C1 segment of cervical spinal cord (tissue), 14 donors: ENCODE measurements at regions not wholly inside any gene's neighbourhood (a gene's known extent, or its start where the extent isn't known, plus 50 kb on each side); places are given as distances from the start of the nearest gene placed in this dataset.
"Not testable (repeated sequence)": the region's sequence is repeated elsewhere in the genome, so short reads cannot be mapped to it uniquely, and the experiment has no call there.

Experiments
- DNase-seq, 14 donors: peaks; one replicate each; lab custom pipeline; 2025; lab: John Stamatoyannopoulos, UW

DNA sequence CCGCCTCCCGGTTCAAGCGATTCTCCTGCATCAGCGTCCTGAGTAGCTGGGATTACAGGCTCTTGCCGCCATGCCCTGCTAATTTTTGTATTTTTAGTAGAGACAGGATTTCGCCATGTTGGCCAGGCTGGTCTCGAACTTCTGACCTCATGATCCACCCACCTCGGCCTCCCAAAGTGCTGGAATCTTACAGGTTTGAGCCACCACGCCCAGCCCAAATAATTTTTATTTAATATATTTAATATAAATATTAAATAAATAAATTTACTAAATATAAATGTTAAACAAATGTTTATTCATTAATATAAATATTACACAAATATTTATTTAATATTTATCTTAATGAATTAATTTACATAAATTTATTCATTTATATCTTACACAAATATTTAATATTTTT is 120.2 kb downstream of the SHOX start:
- DNase-seq: no peak

DNA sequence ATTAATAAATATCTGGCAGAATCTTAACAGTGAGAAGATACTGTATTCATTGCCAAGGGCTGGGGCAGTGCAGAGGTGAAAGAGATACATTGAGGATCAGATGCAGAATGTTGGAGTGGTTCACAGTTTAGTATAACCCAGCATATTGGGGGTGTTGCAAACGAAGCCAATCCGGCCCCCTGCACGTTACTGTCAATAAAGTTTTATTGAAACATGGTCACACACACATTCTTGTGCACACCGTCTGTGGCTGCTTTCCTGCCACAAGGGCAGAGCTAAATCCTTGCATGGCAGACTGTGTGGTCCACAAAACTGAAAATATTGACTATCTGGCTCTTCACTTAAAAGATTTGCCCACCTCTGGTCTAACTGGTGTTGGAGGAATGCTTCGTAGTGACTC is 119.7 kb downstream of the SHOX start:
- no peak for DNase-seq

DNA sequence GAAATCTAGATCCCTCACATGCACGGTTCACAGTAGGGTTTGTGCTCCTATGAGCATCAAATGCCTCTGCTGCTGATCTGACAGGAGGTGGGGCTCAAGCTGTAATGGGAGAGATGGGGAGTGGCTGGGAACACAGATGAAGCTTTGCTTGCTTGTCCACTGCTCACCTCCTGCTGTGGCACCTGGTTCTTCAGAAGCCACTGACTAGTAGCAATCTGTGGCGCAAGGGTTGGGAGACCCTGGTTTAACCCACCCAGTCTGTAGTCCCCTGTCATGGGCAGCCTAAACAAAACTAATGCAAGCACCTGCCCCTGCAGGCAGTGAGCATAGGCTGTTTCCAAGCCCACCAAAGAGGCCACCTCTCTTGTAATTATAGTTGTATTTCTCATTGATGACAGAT is 116.6 kb downstream of the SHOX start:
- DNase-seq: no peak

DNA sequence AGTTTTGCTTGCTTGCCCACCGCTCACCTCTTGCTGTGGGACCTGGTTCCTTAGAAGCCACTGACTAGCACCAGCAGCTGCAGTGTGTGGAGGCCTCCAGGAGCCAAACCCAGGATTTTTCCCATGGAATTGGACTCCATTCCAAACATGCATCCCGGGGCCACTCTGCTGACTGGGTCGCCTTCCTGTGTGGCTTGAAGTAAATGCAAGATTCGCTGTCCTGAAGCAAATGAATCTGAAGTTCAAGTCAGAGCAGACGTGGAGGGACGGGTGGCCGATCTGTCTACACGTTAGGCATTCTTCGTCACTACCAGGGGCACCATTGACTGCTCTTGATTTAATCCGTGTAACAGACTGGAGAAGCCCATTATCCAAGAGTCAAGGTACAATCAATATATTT is 109.0 kb downstream of the SHOX start:
- DNase-seq: no peak

DNA sequence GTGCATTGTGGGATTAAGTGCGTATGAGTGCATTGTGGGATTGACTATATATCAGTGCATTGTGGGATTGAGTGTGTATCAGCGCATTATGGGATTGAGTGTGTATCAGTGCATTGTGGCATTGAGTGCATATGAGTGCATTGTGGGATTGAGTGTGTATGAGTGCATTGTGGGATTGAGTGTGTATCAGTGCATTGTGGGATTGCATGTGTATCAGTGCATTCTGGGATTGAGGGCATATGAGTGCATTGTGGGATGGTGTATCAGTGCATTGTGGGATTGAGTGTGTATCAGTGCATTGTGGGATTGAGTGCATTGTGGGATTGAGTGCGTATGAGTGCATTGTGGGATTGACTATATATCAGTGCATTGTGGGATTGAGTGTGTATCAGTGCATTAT is 106.4 kb downstream of the SHOX start:
- not testable (repeated sequence) for DNase-seq

DNA sequence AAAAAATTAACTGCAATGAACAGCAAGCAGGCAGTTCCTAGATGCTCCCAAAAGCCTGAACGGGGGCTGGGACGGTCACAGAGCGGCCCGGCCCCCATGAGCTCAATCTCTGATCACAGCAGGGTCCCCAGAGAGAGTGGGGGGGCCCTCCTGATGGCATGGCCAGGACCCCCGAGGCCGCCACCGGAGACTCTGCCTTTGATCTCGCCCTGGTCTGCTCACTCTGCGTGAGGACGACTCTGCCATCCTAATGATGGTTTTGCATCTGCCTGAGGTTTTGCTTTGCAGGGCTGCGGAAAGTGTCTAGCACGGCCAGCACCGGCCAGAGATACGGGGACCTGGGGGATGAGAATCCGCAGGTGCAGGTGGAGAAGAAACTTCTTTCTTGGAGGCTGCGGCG is 103.8 kb downstream of the SHOX start:
- DNase-seq: no peak

DNA sequence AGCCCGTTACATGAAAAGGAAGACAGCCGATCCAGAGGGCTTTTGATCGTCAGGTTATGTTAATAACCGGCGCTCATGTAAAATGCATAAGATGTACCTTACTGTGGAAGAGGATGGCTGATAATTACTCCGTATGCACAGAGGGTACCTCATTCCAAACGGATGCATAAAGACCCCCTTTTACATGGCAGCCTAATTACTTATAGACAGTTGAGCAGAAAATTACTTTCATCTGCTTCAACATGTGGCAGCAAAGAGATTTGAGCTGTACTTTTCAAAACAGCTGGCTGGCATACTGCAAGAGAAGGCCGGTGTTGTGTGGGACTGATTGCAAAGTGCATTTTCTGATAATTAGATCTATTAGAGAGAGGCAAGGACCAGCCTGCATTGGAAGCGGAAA is 103.4 kb downstream of the SHOX start:
- DNase-seq: no peak

DNA sequence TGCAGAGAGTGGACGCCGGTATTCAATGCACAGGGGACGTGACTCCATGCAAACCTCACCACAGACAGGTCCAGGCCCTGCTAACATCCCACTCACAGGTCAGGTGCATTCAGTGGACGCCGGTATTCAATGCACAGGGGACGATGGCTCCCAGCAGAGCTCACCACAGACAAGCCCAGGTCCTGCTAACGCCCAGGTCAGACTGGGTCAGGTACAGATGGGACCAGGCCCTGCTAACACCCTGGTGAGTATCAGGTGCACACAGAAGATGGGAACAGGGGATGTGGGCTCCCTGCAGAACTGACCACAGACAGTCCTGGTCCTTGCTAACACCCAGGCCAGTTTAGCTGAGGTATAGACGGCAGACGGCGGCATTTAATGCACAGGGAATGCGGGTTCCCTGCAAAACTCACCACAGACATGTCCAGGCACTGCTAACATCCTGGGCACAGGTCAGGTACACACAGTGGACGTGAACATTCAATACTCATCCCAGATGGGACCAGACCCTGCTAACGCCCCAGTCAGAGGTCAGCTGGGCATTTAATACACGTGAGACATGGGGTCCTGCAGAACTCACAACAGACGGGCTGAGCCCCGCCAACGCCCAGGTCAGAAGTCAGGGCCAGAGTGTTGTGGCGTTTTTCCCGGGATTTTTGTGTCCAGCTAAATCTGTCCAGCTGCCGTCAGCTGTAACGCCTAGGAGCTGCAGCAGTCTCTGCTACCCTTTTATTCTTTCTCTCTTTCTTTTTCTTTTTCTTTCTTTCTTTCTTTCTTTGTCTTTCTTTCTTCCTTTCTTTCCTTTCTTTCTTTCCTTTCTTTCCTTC is 99.2 kb downstream of the SHOX start:
- DNase-seq: no peak

DNA sequence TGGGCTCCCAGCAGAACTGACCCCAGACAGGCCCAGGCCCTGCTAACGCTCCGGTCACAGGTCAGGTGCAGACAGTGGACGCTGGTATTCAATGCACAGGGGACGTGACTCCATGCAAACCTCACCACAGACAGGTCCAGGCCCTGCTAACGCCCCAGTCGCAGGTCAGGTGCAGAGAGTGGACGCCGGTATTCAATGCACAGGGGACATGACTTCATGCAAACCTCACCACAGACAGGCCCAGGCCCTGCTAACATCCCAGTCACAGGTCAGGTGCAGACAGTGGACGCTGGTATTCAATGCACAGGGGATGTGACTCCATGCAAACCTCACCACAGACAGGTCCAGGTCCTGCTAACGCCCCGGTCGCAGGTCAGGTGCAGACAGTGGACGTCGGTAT is 98.5 kb downstream of the SHOX start:
- not testable (repeated sequence) for DNase-seq

DNA sequence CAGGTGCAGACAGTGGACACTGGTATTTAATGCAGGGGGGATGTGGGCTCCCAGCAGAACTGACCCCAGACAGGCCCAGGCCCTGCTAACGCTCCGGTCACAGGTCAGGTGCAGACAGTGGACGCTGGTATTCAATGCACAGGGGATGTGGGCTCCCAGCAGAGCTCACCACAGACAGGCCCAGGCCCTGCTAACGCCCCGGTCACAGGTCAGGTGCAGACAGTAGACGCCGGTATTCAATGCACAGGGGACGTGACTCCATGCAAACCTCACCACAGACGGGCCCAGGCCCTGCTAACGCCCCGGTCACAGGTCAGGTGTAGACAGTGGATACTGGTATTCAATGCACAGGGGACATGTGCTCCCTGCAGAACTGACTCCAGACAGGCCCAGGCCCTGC is 98.0 kb downstream of the SHOX start:
- DNase-seq: not testable (repeated sequence)

DNA sequence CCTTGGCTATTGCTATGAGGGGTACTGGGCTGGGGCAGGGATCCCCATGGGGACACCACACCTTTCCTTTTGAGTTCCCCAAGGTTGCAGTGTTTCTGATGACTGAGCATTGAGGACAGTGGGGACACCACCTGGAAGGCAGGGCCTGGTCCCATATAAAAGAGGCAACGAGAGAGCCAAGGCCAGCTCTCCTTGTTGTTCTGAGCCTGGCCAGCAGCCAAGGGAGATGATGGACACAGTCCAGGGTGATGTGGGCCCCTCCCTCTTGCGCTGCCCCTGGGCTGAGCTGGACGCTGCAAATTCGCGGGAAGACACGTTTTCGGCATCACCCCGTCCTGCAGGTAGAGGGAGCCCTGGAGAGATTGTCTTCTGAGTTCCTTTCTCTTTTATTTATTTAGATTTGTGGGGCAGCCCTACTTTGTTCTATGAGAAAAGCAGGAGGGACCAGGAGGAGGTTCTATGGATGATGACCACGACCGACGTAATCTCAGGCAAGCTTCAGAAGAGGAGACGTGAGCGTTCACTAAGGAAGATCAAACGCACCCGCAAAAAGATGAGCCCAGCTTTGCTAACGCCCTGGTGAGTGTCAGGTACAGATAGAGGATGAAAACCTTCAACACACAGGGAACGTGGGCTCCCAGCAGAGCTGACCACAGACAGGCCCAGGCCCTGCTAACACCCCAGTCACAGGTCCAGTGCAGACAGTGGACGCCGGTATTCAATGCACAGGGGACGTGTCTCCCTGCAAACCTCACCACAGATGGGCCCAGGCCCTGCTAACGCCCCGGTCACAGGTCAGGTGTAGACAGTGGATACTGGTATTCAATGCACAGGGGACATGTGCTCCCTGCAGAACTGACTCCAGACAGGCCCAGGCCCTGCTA is 97.4 kb downstream of the SHOX start:
- no peak for DNase-seq

DNA sequence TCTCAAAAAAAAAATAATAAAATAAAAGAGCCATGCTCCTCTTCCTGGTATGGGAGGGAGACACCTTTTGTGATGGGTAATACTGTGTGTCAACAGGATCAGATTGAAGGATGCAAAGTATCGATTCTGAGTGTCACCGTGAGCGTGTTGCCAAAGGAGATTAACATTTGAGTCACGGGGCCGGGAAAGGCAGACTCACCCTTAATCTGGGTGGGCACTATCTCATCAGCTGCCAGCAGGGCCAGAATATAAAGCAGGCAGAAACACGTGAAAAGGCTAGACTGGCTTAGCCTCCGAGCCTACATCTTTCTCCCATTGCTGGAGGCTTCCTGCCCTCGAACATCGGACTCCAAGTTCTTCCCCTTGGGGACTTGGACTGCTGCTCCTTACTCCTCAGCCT is 95.4 kb downstream of the SHOX start:
- no peak for DNase-seq

DNA sequence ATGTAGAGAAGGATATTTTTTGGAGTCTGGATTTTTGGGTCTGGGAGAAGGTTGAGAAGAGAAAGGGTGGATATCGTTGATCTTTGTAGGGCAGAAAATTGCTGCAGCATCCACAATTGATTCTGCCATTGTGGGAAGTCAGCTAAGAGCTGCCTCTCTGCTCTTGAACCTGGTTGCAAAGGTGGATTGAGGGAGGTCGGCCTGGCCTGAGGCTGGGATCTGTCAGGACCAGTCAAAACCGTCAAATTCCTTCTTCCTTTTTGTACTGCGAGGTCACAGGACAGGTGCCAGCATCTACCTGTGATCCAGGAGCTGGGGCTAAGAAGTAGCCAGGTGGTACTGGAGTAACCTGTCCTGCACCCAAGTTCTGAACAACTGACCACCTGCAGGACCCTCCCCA is 93.7 kb downstream of the SHOX start:
- DNase-seq: no peak

DNA sequence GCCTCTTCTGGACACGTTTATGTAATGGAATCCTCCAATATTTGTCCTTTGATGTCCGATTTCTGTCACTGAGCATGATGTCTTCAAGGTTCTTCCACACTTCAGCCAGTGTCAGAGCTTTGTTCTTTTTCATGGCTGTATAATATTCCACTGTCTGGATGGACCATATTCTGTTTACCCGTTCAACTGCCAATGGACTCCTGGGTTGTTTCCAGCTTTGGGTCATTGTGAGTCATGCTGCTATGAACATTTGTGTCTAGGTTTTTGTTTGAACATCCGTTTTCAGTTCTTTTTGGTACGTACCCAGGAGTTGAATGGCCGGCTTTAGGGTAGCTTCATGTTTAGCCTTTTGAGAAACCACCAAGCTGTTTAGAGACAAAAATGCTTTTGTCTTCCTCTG is 93.2 kb downstream of the SHOX start:
- DNase-seq: no peak

DNA sequence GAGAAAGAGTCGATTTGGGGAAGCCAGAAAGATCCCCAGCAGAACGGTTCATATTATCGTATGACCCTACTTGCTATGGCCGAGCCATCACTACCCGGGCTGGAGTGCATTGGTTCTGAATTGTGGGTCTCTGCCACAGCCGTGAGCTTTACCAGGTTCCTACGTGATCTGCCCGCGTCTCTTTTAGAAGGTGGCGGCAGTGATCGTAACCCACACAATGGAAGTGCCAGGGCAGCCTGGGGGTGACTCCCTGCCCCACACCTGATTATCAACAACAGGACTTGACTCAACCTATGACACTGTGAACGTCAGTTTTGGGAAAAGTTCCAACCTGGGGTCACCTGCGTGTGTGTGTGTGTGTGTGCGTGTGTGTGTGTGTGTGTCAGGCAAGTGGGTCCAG is 90.8 kb downstream of the SHOX start:
- DNase-seq: no peak

DNA sequence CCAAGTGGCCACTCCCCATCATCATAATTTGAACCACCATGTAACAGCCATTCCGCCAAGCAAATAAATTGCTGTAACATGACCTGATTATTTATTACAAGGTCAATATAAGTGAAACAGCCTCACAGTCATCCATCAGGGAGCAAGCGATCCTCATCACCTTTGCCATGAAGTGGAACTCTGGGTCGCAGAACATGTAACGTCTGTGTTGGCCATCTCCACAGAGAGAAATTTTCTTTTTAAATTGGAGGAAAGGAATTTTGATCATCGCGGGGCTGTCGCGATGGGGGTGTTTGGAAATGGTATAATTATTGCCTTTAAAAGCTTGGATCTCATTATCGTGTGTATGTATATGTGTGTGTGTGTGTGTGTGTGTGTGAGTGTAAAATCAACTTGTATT is 90.2 kb downstream of the SHOX start:
- no peak for DNase-seq

DNA sequence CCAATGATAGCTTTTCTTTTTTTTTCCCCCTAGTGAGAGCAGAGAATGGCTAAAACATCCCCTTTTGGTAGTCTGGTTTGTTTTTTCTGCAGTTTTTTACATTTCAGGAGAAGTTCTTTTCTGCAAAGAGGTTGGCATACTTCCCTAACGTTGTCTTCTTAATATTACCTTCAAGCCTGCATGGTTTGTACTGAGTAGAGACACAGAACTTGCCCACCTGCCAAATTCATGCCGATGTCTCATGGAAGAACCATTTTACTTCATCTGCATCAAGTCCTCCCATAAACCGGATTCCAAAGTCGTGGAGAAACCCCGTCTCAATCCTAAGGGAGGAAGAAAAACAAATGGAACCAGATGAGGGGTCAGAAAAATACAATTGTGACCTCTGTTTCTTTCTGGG is 89.7 kb downstream of the SHOX start:
- DNase-seq: no peak

DNA sequence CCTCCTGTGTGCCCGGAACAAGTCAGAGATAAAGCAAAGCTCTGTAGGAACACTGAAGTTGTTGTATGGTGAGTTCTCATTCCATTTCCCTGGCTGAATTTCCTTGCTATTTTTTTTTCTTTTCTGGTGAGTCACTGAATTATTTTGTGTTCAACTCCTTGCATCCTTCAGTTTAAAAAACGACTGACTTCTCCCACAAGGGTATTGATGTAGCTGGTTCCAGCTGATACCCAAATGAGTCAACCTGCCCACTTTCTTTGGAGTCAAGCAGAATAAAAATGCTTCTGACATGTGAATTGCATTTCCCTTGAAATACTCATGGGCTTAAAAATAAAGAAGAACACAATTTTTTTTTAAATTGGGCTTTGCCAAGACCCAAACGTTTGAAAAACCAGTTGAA is 85.5 kb downstream of the SHOX start:
- no peak for DNase-seq

DNA sequence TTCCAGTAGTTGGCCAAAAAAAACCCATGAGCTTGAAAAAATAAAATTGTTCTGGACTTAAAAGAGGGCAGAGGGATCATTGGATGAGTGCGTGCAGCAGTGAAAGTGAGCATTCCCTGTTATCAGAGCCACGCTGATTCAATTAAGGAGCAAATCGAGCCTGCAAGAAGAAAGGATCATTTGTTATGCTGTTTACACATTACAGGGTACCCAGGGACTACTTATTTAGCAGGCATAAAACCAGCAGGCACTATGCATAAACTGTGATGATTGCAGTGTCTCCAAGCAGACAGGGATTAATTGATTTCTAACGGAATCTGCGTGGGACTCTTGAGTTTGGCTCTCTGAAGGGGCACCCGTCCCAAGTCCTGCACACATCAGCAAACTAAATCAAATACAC is 83.5 kb downstream of the SHOX start:
- DNase-seq: no peak
